ENCODE measurements at regions not wholly inside any gene's neighbourhood (a gene's known extent, or its start where the extent isn't known, plus 50 kb on each side); places are given as distances from the start of the nearest gene placed in this dataset.
"Not testable (repeated sequence)": the region's sequence is repeated elsewhere in the genome, so short reads cannot be mapped to it uniquely, and the experiment has no call there.

- intact Hi-C loops (cut with DNase I), result no loop called here
- DNase-seq (ENCODE audit: low spot score) (no peak), ATAC-seq (no peak)
Measured at GRCh38 chr13:109989686-109990085, 203.3 kb upstream of the IRS2 start.

DNA sequence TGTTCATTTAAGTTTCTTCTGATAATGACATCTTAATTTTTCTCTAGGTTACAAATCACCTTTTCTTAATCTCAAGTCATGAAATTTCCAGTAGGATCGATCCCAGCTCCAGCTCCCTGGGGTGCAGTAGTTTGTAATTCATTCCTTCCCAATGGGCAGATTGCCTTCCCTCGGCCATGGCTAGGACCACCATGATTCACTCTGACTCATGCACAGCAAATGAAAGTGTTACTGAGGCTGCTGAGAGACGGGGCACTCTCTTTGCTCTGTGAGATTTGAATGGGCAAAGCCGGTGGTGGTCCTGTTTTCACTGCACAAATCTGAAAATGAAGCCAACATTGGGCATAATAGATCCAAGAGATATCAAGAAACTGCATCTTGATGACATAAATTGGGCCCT, 202.8 kb upstream of the IRS2 start:
- DNase-seq (ENCODE audit: low spot score), result no peak
- ATAC-seq, result no peak
- intact Hi-C loops (cut with DNase I), result no loop called here

DNA sequence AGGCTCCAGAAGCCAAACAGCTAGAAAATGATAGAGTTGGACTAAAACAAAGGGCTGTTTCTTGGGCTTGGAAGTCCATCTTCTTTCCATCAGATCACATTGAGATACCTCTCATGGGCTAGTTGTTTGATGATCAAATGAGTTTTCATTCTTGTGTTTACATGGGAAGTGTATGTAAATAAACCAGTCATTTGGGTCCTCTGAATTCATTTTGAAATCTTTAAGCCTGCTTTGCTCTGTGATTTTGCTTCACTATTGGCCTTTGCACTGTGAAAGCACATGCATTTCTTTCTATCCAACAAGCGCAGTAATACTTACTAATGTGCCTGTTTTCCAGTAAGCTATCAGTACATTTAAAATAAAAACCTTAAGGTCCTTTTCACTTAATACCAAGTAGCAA, 200.5 kb upstream of the IRS2 start:
- DNase-seq (ENCODE audit: low spot score) (no peak), ATAC-seq (no peak)
- intact Hi-C loops (cut with DNase I), result no loop called here

DNA sequence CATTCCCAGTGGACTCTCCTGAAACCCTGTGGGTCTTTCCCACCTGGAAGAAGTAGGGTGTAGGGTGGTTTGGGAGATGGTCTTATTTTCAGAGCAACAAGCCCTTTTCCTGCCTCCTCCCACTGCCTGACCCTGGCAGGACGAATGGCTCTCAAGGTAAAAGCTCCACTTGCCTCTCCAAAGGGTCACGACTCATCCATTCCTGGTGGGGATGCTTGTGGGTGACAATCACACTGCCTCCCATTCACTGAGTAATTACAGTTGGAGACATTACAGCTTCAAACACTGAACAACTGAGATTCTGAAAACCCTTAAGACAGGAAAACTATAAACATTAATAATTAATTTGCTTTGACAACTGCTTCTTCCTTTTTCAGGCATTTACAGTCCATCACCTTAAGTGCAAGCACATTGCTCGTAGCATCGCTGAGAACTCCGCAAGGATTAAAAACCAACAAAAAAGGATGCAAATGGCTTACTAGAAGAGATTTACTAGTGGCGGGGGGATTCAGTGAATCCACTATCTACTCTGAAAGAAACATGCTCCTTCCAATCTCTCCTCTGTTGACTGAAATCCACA, 199.6 kb upstream of the IRS2 start:
- no peak for ATAC-seq
- DNase-seq (ENCODE audit: low spot score), result no peak
- intact Hi-C loops (cut with DNase I), result no loop called here

DNA sequence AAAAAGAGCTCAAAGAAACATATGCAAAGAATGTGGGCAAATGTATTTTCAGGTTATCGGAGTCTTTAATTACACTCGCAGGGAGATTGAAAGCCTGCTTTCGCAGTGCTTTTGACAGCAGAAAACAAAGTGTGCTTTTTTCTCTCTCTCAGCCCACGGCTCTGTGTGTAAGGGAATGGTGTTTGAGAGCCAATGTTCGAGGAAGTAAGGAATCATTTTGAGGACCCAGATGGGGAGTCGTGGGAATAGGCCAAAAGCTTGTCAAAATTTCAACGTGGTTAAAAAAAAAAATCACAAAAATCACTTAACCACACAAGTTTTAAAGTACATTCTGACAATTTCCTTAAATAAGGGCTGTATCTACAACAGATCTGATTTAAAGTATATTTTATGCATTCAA, 197.1 kb upstream of the IRS2 start:
- no peak for ATAC-seq

DNA sequence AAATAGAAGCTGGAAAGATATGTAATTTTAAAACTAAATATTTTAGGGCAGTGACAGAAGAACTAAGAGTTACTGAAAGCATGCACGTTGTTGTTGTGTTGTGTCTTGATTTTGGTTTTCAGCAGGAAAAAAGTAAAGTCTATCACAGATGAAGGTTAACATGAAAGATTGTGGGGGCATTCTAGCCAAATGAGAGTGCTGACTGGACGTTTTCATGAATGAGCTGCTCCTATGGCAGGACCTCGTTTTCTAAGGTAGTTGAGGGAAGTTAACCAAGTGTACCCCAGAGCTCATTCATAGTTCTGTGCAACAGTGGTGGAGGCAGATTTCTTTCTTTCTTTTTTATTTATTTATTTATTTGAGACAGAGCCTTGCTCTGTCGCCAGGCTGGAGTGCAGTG, 194.6 kb upstream of the IRS2 start:
- intact Hi-C loops (cut with DNase I), result no loop called here
- ATAC-seq, result no peak
- no peak for DNase-seq (ENCODE audit: low spot score)

More for the DNA sequence above, 197.1 kb upstream of the IRS2 start:
- DNase-seq (ENCODE audit: low spot score), result no peak
- intact Hi-C loops (cut with DNase I), result no loop called here

DNA sequence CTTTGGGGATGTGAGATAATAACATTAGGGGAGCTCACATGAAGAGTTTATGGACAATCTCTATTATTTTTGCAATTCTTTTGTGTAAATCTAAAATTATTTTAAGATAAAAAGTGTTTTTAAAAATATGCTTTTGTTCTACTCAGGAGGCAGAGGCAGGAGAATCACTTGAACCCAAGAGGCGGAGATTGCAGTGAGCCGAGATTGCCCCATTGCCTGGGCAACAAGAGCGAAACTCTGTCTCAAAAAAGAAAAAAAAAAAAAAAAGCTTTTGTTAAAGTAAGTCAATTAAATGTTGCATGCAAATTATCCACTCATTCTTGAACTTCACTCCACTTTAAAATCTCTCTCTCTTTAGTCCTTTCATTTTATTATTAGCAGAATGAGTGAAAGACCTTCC, 193.3 kb upstream of the IRS2 start:
- ATAC-seq; intact Hi-C loops (cut with DNase I); DNase-seq (ENCODE audit: low spot score): not testable (repeated sequence)

GRCh38 chr13:109979228-109979627, 192.8 kb upstream of the IRS2 start:
- DNase-seq (ENCODE audit: low spot score) (no peak), ATAC-seq (no peak)
- intact Hi-C loops (cut with DNase I), result no loop called here

DNA sequence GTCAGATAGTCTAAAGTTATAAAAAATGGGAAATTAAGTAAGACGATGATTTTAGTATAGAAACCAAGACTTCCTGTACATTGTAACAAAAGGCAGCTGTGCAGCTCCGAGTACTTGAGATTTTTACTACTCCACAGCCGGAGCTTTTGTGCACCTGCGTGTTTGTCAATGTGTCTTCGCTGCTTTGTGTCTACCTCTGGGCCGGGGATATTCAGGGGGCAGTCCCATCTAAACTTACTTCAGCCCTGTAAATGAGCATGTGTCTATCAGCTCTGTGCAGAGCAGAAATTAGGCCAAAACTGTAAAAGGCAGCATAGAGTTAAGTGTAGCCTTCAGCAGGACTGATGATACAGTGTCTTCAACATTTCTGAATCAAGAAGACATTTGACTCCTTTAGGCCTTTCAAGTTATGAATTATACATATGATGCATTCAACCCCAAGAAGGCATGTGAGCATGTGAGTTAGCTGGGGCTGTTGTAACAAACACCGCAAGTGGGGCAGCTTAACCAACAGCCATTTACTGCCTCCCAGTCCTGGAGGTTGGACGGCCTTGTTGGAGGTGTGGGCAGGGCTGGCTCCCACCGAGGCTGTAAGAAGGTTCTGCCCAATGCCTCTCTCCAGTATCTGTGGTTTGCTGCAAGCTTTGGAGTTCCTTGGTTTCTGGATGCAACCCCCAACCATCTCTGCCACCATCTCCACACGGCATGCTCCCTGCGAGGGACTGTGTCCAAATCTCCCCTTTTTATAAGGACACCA, 191.0 kb upstream of the IRS2 start:
- intact Hi-C loops (cut with DNase I), result no loop called here
- ATAC-seq (no peak), DNase-seq (ENCODE audit: low spot score) (no peak)

DNA sequence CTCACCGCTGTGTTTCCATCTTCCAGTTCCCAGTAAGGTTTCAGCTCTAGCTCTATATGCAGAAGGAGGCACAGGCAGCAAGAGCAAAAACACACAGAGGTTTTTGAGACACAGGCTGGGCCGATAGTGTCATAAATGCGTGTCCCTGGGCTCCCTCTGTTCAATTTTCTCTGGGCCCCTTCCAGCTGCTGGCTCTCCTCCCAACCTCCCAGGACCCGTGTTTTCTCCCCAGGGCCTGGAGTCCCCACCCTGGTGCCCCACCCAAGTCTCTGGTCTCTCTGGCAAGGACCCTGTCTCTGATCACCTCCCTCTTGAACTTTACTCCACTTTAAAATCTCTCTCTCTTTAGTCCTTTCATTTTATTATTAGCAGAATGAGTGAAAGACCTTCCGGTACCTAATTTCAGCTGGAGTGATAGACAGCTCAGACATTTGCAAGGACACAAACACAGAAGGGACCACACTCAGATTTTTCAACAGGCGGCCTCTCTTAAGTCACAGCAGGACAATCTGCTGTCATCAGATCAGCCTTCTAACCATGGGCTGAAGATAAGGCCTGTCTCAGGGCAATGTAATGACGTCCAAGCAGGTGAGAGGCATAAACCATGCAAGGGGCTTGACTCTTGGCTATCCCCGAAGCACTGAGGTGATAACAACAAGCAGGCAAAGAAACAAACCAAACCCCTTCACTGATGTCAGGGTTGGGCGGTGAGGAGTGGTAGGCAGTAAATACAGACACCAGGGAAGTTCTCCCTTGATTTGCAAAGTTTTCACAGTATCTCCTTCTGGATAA, 190.0 kb upstream of the IRS2 start:
- ATAC-seq (no peak), DNase-seq (ENCODE audit: low spot score) (no peak)
- intact Hi-C loops (cut with DNase I), result no loop called here

GRCh38 chr13:109974354-109974753, 188.0 kb upstream of the IRS2 start:
- intact Hi-C loops (cut with DNase I), result no loop called here
- DNase-seq (ENCODE audit: low spot score) (no peak), ATAC-seq (no peak)

GRCh38 chr13:109973279-109973678, 186.9 kb upstream of the IRS2 start:
- ATAC-seq (no peak), DNase-seq (ENCODE audit: low spot score) (no peak)
- intact Hi-C loops (cut with DNase I), result no loop called here

- DNase-seq (ENCODE audit: low spot score), result no peak
- ATAC-seq, result no peak
- intact Hi-C loops (cut with DNase I), result no loop called here
Measured at GRCh38 chr13:109971456-109972090, 185.2 kb upstream of the IRS2 start.

- intact Hi-C loops (cut with DNase I), result no loop called here
- no peak for ATAC-seq
Measured at GRCh38 chr13:109971006-109971405, 184.6 kb upstream of the IRS2 start.

DNA sequence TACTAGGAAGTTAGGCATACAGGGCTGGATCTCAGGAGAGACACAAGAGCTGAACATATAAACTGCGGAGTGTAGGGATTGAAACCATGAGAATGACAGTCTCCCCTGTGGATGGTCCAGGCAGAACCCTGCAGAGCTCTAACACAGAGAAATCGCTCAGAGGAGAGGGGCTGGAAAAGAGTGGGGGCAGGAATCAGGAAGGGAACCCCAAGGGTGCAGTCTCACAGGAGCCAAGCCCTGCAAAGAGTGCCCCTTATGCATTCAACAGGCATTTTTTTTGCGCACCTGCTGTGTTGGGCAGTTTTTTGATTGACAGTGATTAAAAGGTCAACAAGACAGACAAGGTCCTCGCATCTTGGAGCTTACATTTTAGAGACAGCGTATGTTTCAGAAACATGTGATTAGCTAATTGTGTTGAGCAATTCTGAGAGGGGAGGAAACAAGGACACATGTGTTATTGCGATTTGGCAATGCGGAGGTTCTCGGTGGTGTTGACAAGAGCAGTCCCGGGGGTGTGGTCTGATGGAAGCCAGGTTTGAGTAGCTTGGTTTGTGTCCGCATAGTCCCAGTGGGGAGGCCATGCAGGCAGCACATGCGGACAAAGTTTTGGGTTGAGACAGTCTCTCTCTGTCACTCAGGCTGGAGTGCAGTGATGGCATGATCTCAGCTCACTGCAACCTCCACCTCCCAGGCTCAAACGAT, 182.6 kb upstream of the IRS2 start:
- peak; percentile 39 for ATAC-seq
- intact Hi-C loops (cut with DNase I), result no loop called here
- DNase-seq (ENCODE audit: low spot score), result no peak

More at GRCh38 chr13:109971006-109971405, 184.6 kb upstream of the IRS2 start:
- no peak for DNase-seq (ENCODE audit: low spot score)

GRCh38 chr13:109963960-109964563, 177.7 kb upstream of the IRS2 start:
- DNase-seq (ENCODE audit: low spot score) (no peak), ATAC-seq (no peak)

GRCh38 chr13:109963384-109963783, 177.0 kb upstream of the IRS2 start:
- ATAC-seq, result no peak
- no peak for DNase-seq (ENCODE audit: low spot score)
- intact Hi-C loops (cut with DNase I), result no loop called here

More at GRCh38 chr13:109963960-109964563, 177.7 kb upstream of the IRS2 start:
- intact Hi-C loops (cut with DNase I), result no loop called here

- ATAC-seq, result no peak
- no peak for DNase-seq (ENCODE audit: low spot score)
- intact Hi-C loops (cut with DNase I), result no loop called here
Measured at GRCh38 chr13:109959903-109960302, 173.5 kb upstream of the IRS2 start.

DNA sequence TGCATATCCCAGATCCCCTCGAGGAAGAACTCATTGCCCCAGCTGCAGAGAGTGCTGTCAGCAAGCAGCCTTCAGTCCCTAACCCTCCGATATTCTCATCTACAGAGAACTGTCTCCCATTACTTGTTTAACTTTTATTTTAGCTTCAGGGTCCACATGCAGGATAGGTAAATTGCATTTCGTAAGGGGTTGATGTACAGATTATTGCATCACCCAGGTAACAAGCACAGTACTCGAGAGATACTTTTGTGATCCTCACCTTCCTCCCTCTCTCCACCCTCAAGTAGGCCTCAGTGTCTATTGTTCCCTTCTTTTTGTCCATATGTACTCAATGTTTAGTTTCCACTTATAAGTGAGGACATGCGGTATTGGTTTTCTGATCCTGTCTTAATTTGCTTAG, 171.5 kb upstream of the IRS2 start:
- no peak for ATAC-seq
- intact Hi-C loops (cut with DNase I), result no loop called here
- no peak for DNase-seq (ENCODE audit: low spot score)

Measured in sciatic nerve (tissue), 2 donors.